NCI-H2029 treated with DMSO at 0.1 percent for 48 hours (cell line): ENCODE measurements at regions not wholly inside any gene's neighbourhood (a gene's known extent, or its start where the extent isn't known, plus 50 kb on each side); places are given as distances from the start of the nearest gene placed in this dataset.

Experiments used
- DNase-seq: peaks from one replicate; lab custom pipeline; 2025; lab: John Stamatoyannopoulos, UW

- DNase-seq, result no peak
These were observed 389.1 kb downstream of the PBX1 start for GRCh38 chr1:164948101-164948500.

- no peak for DNase-seq
These were observed 378.3 kb downstream of the PBX1 start for GRCh38 chr1:164937291-164937690.

- DNase-seq, result no peak
These were observed 373.6 kb downstream of the PBX1 start for GRCh38 chr1:164932580-164932979.

GRCh38 chr1:164930833-164931232, 371.8 kb downstream of the PBX1 start:
- no peak for DNase-seq

GRCh38 chr1:164930241-164930640, 371.3 kb downstream of the PBX1 start:
- no peak for DNase-seq

GRCh38 chr1:164928232-164928812, 369.3 kb downstream of the PBX1 start:
- no peak for DNase-seq

- DNase-seq, result no peak
These were observed 367.1 kb downstream of the PBX1 start for GRCh38 chr1:164926107-164926506.

GRCh38 chr1:164922585-164922984, 363.6 kb downstream of the PBX1 start:
- no peak for DNase-seq

- no peak for DNase-seq
These were observed 362.5 kb downstream of the PBX1 start for GRCh38 chr1:164921493-164921892.

- DNase-seq, result no peak
These were observed 359.2 kb downstream of the PBX1 start for GRCh38 chr1:164918140-164918539.

- no peak for DNase-seq
These were observed 355.2 kb downstream of the PBX1 start for GRCh38 chr1:164914208-164914607.

GRCh38 chr1:164912290-164912689, 353.3 kb downstream of the PBX1 start:
- DNase-seq, result no peak

- no peak for DNase-seq
These were observed 351.7 kb downstream of the PBX1 start for GRCh38 chr1:164910671-164911070.

GRCh38 chr1:164907666-164908065, 348.7 kb downstream of the PBX1 start:
- DNase-seq, result no peak

- DNase-seq, result no peak
These were observed 346.9 kb downstream of the PBX1 start for GRCh38 chr1:164905869-164906268.

GRCh38 chr1:164902491-164902890, 343.5 kb downstream of the PBX1 start:
- DNase-seq, result no peak
